ENCODE measurements at regions not wholly inside any gene's neighbourhood (a gene's known extent, or its start where the extent isn't known, plus 50 kb on each side); places are given as distances from the start of the nearest gene placed in this dataset.

DNA sequence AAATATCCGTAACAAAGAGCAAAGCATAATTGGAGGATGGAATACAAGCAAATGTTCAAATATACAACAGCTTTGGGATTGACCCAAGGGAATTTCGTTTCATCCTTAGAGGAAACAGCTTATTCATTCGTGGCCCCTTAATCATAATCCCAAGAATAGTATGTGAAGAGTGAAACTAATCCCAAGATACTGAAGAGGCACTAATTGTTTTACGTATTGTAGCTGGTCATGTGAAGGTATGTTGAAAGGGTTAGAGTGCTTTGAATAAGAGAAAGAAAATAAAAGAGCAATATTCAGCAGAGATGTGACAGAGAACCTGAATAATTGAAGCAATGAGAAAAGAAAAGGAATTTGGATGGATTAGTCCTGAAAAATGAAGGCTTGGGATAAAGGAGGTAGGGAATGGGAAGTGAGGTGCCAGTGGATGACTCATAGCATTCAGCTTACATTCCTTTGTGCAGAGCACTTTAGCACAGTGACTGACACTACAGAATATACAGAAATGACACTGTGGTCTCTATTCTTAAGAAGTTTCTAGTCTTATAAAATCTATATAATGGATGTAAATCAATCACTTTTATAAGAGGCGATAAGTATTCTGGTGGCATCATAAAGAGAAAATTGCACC, 221.9 kb downstream of the TLR4 start:
- Mint-ChIP-seq H3K27ac (no peak overlapping the region), H3K27me3 (ENCODE audit: low read depth) (no peaks in the 10 kb centered on the region), H3K4me1 (peaks cover 10 to 11% of the 10 kb centered on the region in 2 experiments), H3K9me3 (no peaks in the 10 kb centered on the region), H3K4me3 (no peak overlapping the region), H3K36me3 (ENCODE audit: insufficient read depth in 1 of 3, low read depth in 3 of 3) (no peaks in the 10 kb centered on the region)
- H3K4me2 ChIP-seq (ENCODE audit: insufficient read depth, insufficient read length, low read length): no peak overlapping the region
- no peaks in the 10 kb centered on the region for H3K79me2 ChIP-seq (ENCODE audit: insufficient read depth, low read length)
- H3K9ac ChIP-seq (ENCODE audit: extremely low read depth, insufficient read length, low read length): no peak overlapping the region
- TF ChIP-seq, protein P1, sequence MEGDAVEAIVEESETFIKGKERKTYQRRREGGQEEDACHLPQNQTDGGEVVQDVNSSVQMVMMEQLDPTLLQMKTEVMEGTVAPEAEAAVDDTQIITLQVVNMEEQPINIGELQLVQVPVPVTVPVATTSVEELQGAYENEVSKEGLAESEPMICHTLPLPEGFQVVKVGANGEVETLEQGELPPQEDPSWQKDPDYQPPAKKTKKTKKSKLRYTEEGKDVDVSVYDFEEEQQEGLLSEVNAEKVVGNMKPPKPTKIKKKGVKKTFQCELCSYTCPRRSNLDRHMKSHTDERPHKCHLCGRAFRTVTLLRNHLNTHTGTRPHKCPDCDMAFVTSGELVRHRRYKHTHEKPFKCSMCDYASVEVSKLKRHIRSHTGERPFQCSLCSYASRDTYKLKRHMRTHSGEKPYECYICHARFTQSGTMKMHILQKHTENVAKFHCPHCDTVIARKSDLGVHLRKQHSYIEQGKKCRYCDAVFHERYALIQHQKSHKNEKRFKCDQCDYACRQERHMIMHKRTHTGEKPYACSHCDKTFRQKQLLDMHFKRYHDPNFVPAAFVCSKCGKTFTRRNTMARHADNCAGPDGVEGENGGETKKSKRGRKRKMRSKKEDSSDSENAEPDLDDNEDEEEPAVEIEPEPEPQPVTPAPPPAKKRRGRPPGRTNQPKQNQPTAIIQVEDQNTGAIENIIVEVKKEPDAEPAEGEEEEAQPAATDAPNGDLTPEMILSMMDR (conservative IDR thresholded peaks at IDR 0.05): no peak
- no peaks in the 10 kb centered on the region for H3K9me3 ChIP-seq (ENCODE audit: control insufficient read depth, low read depth, low read length)
- H3K18ac ChIP-seq (ENCODE audit: insufficient read length, low read depth, low read length): no peak overlapping the region
- H4K5ac ChIP-seq (ENCODE audit: insufficient read length, low read depth, low read length): no peak overlapping the region
- no peak overlapping the region for H2BK20ac ChIP-seq (ENCODE audit: low read depth, low read length, poor library complexity, severe bottlenecking)
- H3K27me3 ChIP-seq (ENCODE audit: insufficient read depth, low read length): no peaks in the 10 kb centered on the region
- H3K4me1 ChIP-seq (ENCODE audit: insufficient read depth, low read length): no peaks in the 10 kb centered on the region
- no peak overlapping the region for H2BK120ac ChIP-seq (ENCODE audit: low read depth, low read length, poor library complexity, severe bottlenecking)
- WGBS (ENCODE audit: extremely low coverage, insufficient read length, low lambda C conversion rate): no CpG with 5 or more reads among the region's 5 CpGs
- H4K8ac ChIP-seq (replicated peaks; ENCODE audit: insufficient read length, low read depth, low read length): no peak overlapping the region
- H4K20me1 ChIP-seq (ENCODE audit: control insufficient read depth, insufficient read depth, insufficient read length): no peaks in the 10 kb centered on the region
- no peak overlapping the region for H3T11ph ChIP-seq (ENCODE audit: low read length)
- no peaks in the 10 kb centered on the region for H3K23me2 ChIP-seq (ENCODE audit: insufficient read length, low read depth, low read length, poor library complexity, severe bottlenecking)
- no peaks in the 10 kb centered on the region for H3K79me1 ChIP-seq (ENCODE audit: insufficient read depth, low read depth, low read length, poor library complexity, severe bottlenecking)
- H2BK15ac ChIP-seq (ENCODE audit: low read depth, low read length): no peak overlapping the region
- H2AFZ ChIP-seq (ENCODE audit: low read length): no peak overlapping the region
- H4K91ac ChIP-seq (ENCODE audit: insufficient read length, low read depth, low read length): no peak overlapping the region
- H3K27ac ChIP-seq (ENCODE audit: insufficient read length, low read depth, low read length): no peak overlapping the region
- no peak overlapping the region for H3K23ac ChIP-seq (ENCODE audit: insufficient read length, low read depth, low read length)
- H2BK5ac ChIP-seq (ENCODE audit: insufficient read length, low read length): no peak overlapping the region
- no peak overlapping the region for H2AK5ac ChIP-seq (ENCODE audit: insufficient read length, low read length)
- H3K14ac ChIP-seq (ENCODE audit: insufficient read depth, low read length): no peak overlapping the region
- H3K4ac ChIP-seq (ENCODE audit: low read depth, low read length): no peak overlapping the region
- DNase-seq: no peak
- H3K56ac ChIP-seq (ENCODE audit: insufficient read length, low read depth, low read length): no peak overlapping the region
- H2BK12ac ChIP-seq (ENCODE audit: insufficient read length, low read depth, low read length): no peak overlapping the region

Data from H9 (cell line).